ENCODE measurements at regions not wholly inside any gene's neighbourhood (a gene's known extent, or its start where the extent isn't known, plus 50 kb on each side); places are given as distances from the start of the nearest gene placed in this dataset.
A peak's percentile ranks its signal among the peaks of the same experiment; 100 is the strongest.
"Not testable (repeated sequence)": the region's sequence is repeated elsewhere in the genome, so short reads cannot be mapped to it uniquely, and the experiment has no call there.

DNA sequence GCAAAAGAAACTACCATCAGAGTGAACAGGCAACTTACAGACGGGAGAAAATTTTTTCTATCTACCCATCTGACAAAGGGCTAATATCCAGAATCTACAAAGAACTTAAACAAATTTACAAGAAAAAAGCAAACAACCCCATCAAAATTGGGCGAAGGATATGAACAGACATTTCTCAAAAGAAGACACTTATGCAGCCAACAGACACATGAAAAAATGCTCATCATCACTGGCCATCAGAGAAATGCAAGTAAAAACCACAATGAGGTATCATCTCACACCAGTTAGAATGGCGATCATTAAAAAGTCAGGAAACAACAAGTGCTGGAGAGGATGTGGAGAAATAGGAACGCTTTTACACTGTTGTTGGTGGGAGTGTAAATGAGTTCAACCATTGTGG, 206.6 kb upstream of the HTR1E start:
- not testable (repeated sequence) for DNase-seq

DNA sequence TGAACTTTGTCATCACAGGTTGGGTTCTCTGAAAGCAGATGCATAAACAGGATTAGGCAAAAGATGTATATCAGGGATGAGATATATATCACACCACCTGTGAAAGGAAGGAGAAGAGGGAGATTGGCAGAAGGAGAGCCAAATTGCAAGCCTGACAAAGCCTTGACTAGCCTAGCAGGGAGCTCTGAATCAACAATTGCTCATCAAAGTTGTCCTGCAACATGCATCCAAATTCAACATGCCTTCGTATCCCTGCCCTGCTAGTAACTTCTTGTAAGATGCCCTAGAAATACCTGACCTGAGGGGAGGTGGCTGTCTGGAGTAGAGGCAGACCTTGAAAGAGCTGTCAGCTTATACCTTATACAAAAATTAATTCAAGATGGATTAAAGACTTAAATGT, 207.1 kb upstream of the HTR1E start:
- DNase-seq = no peak

DNA sequence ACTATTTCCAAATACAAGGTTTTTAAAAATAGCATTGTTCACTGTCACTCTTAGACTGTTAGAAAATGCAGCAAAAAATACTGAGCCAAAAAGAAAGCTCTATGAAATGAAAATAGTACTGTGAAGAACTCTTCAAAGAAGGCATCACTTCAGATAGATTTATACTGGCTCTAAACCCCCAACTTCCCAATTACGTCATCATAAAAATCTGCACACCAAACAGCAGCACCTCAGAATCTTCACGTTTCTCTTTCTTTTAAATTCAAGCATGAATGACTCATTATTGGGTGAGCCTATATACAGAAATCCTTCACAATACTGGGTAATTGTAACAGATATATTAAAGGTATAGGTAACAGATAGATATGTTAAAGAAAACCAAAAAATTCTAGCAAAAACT, 208.4 kb upstream of the HTR1E start:
- DNase-seq = no peak

DNA sequence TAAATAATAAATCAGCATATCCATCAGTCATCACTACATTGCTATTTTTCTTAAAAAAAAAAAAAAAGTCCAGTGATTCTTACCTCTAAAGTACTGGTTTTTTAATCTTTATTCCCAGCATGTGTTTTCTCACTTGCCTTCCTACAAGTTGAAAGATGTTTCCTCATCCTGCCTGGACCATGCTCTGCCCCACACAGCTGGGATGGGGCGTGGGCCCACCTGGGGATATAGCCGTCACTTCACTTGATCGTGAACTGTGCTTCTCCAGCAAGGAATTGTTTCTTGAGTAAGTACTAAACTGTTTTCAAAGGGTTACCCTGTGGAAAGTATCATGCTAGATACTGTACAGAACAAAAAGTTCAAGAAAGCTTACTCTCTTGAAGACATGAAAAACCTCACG, 212.6 kb upstream of the HTR1E start:
- no peak for DNase-seq

DNA sequence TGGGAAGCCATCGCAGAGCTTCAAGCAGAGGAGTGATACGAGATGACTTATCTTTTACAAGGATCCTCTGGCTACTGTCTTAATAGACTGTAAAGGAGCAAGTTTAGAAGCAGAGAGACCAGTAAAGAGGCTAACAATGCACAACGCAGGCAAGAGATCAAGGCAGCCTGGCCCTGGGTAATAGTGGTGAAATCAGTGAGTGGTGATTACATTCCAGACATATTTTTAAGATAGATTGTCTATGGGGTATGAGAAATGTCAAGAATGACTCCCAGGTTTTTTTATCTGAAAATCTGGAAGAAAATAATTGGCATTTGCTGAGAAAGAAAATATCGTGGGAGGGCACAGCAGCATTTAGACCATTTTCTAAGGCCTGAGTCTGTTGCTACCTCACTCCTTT, 213.6 kb upstream of the HTR1E start:
- no peak for DNase-seq

DNA sequence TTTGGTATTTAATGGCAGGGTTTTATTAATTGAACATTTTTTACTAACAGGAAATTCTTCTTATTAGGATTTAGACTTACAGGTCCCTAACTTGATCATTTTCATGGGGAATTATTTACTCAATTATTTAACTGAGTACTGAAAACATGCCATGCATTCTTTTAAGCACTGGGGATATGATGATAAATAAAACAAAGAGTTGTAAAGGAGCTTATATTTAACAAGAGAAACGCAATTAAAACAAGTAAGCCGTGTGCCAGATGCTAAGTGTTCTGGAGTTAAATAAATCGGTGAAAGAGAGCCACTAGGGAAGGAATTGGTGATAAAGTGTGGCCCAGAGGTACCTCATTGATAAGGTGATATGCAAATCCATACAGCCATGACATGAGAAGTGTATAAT, 214.2 kb upstream of the HTR1E start:
- no peak for DNase-seq

DNA sequence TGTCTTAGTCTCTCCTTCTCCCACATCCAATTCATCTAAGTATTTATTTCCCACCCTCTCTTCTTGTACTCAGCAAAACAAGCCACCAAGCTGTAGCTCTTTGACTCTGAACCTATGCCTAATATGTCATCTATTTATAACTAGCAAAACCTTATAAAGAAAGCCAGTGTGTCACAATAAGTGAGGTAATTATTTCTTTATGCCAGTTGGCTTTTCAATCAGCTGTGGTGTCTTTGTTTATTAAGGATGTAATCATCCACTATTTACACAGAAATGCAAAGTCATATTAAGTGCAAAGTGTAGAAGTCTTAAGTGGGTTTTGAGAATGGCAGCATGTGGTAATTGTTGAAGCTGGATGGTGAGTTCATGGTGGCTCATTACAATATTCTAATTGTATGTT, 215.2 kb upstream of the HTR1E start:
- no peak for DNase-seq

DNA sequence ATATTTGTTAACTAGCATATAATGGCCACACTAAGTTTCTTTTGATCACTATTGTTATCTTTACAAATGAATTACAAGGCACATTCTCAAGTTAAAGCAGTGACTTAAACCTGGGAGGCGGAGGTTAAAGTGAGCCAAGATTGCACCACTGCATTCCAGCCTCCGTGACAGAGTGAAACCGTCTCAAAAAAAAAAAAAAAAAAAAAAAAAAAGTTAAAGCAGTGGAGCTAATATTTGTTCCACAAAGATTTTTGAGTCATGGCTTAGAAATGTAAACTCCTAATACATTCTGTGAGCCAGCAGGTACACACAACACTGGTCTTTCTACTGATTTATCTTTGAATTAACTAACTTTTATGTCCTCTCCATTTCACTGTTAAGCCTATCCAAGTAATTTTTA, 221.7 kb upstream of the HTR1E start:
- no peak for DNase-seq

DNA sequence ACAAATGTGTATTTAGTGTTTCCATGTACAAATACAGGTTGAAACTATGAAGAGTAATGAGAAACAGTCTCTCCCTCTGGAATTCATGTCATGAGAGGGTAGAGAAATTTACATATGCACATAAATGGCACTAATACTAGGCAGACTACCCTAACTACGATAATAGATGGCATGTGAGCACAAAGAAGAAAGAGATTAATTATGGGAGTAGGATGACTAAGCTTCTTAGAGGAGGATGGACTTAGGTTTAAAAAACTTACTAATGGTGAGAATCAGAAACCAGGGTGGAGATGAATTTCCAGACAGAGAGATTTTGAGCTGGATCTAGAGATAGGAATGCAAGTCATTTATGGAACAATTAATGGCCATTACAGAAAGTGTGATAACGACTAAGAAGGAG, 225.3 kb upstream of the HTR1E start:
- peak; percentile 29 for DNase-seq

DNA sequence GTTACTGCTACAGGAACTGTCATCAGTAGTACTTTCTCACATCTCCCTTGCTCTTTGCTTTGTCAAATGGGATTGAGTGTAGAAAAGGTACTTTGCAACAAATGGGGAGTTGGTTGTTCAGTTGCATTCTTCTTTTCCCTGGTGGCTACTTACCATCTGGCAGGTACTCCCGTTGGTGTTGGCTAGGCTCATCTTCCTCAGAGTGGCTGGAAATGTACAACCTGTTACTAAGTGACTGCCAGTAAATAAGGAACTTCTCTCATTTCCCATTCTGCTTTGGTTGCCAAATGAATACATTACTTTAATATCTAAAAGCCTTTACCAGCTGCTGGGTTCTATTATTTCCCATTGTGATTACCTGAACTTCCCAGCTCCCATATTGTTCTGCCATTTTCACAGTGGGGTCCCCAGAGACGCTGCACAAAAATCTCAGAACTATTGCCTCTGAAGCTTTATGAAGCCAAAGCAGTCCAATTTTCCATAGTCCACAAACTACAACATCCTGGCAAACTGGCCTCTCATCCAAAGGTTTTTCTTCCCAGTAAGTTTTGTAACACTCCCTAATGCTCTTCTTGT, 229.7 kb upstream of the HTR1E start:
- DNase-seq = no peak

DNA sequence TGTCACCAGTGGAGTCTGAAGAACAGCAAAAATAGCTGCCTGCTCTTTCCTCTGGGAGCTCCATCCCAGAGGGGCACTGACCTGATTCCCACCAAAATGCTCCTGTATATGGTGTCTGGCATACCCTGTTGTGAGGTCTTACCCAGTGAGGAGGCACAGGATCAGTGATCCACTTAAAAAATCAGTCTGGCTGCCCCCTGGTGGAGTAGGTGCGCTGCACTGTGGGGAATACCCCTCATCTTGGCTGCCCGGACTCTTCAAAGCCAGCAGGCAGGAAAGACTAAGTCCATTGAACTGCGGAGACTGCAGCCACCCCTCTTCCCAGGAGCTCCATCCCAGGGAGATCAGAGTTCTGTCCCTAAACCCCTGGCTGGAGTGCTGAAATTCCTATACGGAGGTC, 230.9 kb upstream of the HTR1E start:
- DNase-seq = peak; percentile 31

DNA sequence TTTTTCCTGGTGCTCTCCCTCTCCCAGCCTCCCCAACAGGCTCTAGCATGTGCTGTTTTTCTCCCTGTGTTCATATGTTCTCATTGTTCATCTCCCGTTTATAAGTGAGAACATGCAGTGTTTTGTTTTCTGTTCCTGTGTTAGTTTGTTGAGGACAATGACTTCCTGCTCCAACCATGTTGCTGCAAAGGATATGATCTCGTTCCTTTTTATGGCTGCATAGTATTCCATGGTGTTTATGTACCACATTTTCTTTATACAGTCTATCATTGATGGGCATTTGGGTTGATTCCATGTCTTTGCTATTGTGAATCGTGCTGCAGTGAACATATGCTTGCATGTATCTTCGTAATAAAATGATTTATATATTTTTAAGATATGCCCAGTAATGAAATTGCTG, 236.1 kb upstream of the HTR1E start:
- not testable (repeated sequence) for DNase-seq

DNA sequence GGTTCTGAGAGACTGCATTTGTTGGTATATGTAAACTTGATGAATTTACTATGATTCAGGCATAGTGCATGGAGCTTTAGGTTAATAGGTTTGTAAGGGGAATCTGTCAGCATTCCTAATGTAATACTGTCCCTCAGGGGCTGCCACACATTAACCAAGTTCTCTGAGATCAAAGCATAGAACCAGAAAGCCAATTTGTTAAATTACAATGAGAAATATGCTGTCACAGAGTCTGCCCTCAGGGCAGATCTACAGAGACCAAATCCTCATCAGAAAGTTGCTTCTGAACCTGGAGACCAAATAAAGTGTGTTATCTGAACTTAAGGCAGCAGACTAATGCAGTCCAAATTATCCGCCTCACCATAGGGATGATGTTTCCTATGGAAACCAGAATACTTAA, 250.8 kb upstream of the HTR1E start:
- no peak for DNase-seq

DNA sequence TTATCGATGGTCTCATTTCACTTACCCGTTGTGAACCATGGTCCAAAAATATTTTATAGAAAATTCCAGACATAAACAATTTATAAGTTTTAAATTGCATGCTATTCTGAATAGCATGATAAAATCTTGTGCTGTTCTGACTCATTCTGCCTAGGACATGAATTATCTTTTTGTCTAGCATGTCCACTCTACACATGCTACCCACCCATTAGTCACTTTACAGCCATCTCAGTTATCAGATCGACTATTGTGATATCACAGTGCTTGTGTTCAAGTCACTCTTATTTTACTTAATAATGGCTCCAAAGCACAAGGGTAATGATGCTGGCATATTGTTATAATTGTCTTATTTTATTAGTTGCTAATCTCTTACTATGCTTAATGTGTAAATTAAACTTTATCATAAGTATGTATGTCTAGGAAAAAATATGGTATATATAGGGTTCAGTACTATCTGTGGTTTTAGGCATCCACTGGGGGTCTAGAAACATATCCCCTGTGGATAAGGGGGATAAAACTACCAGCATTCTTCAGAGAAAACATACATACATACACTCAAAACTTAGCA, 252.0 kb upstream of the HTR1E start:
- DNase-seq = peak; percentile 35

DNA sequence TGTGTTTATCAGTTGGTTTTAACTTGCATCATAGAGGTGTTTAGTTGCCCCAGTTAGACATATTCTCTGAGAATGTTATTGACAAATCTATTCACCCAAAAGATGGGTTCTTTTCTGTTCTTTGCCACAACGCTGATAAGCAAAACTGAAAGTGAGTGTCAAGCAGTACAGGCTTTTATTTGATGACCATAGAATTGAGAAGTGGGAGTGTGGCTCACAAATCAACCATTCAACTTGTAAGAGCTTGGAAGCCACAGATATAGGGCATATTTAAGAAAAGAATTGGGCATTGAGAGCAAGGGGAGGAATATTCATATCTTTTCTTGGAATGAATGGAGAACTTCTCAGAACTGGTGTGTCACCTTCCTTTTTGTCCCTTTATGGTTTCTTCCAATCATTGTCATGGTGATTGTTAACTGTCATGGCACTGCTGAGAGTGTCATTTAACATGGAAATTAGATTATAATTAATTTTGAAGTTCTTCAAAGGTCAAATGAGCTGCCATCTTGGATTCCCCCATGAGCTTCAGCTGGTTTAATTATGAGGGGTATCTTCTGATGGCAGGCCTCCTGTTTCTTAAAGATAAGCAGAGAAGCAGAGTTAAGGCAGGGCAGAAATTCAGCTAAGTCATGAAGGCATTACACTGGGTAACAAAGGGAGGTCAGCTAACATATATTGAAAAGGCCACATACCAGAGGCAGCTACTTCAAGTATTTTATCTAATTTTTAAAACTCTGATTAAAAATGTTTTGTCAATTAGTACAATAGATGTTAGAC, 254.0 kb upstream of the HTR1E start:
- DNase-seq = peak; percentile 100

DNA sequence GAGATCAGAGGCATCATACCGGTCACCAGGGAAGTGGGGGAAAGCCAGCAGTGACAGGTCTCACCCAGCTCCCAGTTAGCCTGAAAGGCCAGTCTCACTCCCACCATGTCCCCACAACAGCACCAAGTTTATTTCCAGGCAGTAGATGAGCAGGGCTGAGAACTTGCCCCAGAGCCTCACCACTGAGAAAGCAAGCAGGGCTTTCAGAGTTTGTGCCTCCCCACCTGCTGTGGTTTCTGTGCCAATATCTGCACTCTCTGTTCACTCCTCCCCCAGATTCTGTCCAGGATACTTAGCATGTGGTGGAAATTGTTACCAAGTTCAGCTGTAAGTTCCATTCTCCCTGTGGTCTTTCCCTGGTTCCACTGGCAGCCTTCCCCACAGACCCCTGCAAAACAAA, 255.0 kb upstream of the HTR1E start:
- peak; percentile 77 for DNase-seq

DNA sequence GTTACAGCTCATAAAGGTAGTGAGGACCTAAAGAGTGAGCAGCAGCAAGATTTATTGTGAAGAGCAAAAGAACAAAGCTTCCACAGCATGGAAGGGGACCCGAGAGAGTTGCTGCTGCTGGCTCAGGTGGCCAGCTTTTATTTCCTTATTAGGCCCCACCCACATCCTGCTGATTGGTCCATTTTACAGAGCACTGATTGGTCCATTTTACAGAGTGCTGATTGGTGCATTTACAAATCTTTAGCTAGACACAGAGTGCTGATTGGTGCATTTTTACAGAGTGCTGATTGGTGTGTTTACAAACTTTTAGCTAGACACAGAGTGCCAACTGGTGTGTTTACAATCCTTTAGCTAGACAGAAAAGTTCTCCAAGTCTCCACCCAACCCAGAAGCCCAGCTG, 256.2 kb upstream of the HTR1E start:
- DNase-seq = not testable (repeated sequence)

DNA sequence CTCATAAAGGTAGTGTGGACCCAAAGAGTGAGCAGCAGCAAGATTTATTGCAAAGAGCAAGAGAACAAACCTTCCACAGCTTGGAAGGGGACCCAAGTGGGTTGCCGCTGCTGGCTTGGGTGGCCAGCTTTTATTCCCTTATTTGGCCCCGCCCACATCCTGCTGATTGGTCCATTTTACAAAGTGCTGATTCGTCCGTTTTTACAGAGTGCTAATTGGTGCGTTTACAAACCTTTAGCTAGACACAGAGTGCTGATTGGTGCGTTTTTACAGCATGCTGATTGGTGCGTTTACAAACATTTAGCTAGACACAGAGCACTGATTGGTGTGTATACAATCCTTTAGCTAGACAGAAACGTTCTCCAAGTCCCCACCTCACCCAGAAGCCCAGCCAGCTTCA, 265.2 kb upstream of the HTR1E start:
- DNase-seq = not testable (repeated sequence)

DNA sequence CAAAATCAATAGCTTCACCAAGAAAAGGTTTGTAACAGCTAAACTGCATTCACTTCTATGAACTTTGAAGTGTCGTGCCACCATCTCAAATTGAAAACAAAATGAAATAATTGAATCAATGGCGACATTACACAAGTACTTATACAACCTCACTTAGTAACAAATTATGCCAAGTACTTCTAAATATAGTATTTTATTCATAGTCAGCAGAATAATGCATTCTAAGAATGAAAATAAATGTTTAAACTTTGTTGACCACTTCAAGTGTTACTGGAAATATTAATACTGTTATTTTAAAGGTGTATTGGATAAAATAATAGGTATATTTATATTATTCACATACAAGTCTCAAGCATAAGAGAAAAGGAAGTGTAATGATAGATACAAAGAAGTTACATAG, 280.1 kb upstream of the HTR1E start:
- DNase-seq = no peak

DNA sequence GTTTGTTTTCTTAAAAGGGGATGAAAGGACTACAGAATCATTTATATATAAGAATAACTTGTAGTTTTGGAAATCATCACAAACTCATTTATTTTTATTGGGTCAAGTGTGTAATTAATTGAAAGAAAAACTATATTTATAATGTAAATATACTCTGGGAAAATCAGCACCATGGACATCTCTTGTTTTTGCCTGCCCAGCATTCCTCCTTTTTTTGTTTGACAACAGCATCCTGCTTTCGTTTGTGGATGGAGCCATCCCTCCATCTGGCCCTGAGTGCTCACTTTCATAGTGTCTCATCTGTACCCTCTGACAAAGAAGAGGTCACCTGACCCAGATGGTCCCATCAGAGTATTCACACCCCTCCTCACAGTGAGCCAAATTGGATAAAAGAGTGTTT, 308.2 kb upstream of the HTR1E start:
- no peak for DNase-seq

DNA sequence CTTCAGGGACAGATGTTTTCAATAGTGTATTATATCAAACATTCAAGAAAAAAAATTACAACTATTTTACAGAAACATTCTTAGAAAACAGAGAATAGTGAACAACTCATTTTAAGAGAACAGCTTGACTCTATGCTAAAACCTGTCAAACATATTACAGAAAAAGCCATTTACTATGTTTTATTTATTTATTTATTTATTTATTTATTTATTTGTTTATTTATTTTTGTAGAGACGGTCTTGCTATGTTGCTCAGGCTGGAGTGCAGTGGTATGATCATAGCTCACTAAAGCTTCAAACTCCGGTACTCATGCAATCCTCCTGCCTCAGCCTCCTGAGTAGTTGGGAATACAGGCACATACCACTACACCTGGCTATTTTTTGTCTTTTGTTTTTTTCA, 317.9 kb upstream of the HTR1E start:
- DNase-seq = no peak

DNA sequence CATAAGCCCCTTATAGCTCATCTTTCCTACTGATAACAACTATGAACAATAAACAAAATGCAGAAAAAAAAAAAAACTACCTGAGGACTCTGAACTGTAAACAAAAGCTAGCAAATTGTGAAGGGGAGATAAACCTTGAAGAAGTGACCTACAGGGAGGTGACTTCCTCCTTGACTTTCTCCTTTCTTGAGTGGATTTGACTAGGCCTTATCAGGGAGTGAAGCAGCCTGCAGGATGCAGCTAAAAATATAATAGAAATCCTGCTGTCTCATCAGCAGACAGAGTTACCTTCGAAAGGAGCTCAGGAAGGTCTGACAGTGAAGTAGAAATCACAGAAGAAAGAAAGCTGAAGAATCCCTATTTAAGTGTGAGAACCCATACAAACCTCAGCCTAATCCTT, 322.0 kb upstream of the HTR1E start:
- no peak for DNase-seq

DNA sequence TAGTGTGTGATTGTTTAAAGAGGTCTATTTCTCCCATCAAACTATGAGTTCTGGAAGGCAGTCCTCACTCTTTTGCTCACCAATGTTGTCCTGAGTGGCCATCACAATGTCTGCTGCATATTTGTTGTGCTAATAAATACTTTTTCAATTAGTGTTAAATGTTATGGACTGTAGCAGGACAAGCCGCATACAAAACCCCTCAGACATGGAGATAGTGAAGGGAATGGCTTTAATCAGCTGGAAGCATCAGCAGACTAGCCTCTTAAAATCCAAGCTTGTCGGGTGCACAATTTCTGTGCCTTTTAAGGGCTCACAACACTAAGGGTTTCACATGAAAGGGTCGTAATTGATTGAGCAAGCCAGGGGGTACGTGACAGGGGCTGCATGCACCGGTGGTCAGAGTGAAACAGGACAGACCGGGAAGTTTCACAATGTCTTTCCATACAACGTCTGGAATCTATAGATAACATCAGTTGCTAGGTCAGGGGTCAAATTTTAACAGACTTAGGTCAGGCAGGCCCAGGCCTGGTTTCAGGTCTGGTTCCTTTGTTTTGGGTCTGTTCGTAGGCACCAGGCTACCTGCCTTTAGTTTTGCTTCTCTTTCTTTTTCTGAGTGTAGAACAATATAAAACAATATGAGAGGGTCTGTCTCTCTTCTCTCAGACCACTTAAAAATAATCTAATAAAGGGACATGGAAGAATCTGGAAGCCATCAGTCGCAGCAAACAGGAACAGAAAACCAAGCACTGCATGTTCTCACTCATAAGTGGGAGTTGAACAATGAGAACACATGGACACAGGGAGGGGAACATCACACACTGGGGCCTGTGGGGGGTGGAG, 327.6 kb upstream of the HTR1E start:
- no peak for DNase-seq

DNA sequence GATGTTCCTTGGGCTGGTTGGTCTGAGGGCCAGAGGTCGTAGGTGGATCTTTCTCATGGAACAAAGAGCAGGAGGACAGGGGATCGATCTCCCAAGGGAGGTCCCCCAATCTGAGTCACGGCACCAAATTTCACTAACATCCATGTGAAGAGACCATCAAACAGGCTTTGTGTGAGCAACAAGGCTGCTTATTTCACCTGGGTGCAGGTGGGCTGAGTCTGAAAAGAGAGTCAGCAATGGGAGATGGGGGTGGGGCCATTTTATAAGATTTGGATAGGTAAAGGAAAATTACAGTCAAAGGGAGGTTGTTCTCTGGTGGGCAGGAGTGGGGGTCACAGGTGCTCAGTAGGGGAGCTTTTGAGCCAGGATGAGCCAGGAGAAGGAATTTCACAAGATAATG, 334.0 kb upstream of the HTR1E start:
- not testable (repeated sequence) for DNase-seq
